HG03045 (cell line): ENCODE measurements at regions not wholly inside any gene's neighbourhood (a gene's known extent, or its start where the extent isn't known, plus 50 kb on each side); places are given as distances from the start of the nearest gene placed in this dataset.
"Not testable (repeated sequence)": the region's sequence is repeated elsewhere in the genome, so short reads cannot be mapped to it uniquely, and the experiment has no call there.

Source experiments
- ATAC-seq: cut with Tn5 transposase; IDR thresholded peaks from one replicate; pipeline ENCODE4 v1.9.1; 2021; ENCODE audit warnings: mild to moderate bottlenecking, moderate library complexity; ENCODE audit not compliant: unreplicated experiment

- ATAC-seq: no peak
Measured at GRCh38 chr13:83498481-83499190, 383.6 kb downstream of the SLITRK1 start.

GRCh38 chr13:83498045-83498444 lies 384.2 kb downstream of the SLITRK1 start:
- no peak for ATAC-seq

DNA sequence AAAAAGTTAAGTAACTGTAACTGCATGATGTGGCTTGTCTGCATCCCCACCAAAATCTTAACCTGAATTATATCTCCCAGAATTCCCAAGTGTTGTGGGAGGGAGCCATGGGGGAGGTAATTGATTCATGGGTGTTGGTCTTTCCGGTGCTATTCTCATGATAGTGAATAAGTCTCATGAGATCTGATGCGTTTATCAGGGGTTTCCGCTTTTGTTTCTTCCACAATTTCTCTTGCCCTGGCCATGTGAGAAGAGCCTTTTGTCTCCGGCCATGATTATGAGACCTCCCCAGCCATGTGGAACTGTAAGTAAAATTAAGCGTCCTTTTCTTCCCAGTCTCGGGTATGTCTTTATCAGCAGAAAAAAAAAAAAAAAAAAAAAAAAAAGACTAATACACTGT lies 385.8 kb downstream of the SLITRK1 start:
- ATAC-seq: no peak

DNA sequence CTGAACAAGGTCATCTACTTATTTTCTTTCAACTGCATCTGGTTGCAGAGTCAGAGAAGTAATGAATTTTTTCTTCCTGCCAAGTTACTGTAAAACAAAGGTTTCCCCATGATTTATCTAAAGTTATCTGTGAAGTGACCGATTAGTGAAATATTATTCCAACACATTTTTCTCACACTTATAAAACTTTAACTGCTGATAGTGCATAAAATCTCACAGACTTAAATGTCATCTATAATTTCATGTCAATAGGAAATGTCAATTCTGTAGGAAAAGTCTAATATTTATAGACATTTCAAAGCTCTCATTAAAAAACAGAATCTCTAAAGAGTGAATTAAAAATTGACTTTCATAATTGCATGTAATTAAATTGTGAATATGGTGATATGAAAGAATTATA lies 397.2 kb downstream of the SLITRK1 start:
- no peak for ATAC-seq

DNA sequence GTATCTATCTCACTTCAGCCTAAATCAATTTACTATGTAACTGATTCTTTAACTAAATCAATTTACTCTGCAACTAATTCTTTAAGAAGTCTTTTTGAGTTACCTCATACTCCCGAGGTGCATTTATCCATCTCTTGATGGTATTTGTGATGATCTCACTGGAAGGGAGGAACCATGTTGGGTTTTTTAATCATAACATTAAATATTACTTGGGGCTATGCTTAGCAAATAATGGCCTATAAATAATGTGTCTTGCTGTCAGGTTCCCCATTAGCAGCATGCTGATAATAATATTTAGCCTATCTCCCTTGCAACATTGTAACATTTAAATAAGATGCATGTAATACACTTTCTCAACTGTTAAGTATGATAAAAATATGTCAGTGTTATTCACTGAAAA lies 411.3 kb downstream of the SLITRK1 start:
- no peak for ATAC-seq

DNA sequence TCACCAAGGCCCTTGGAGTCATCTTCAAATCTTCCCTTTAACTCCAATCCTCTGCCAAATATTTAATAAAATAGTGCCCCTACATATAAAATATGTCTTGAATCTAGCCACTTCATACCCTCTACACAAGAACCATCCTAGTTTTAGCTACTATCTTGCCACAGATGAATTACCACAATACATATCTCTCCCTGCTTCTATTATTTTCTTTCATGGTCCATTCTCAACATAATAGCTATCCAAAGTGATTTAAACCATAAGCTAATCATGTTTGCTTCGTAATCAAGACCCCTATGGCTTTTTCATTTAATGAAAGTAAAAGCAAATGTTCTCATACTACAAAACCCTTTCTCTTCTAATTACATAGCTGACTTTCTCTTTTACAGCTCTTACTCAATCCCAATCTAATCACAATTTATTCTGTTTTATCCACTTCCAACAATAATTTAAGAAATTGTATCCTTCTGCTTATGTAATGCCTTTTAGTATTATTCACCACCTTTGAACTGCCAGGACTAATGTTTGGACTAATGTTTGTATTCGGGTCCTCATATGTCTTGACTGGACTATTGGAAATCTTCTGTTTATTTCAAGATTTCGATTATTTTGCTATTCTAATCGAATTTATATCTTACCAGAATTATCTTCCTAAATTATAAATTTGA lies 412.0 kb downstream of the SLITRK1 start:
- ATAC-seq: no peak

DNA sequence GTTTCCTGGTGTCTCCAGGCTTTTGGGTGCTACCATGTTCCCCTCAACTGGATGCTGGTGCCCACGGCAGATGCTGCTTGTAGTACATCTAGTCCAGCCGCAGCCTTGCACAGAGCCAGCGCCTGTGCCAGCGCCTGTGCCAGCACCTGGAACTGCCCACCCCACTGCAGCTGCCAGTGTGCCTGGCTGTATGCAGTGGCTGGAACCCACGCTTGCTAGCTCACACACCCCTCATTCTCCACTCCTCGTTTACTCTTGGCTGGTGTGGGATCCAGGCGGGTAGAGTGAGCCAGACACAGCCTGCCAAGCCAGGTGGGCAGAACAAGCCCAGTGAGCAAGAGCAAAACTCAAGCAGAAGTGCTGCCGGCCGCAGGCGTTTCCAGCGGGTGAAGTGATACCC lies 428.6 kb downstream of the SLITRK1 start:
- no peak for ATAC-seq

DNA sequence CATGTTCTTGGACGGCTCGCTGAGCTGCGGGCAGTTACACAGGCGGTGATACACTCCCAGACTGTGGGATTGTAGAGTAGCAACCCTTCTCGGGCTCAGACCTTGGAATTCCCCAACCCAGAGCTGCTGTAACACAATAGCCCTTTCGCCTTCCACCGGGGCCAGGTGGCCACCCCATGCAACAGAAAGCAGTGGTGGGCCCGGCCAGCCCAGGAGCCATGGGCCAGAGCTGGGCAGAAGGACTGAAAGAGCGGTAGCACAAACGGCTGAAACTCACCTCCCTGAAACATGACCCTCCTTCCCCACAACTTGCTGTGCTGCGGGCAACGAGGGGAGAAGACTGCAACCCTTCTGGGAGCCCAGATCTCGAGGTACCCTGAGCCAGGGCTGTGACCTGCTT lies 429.0 kb downstream of the SLITRK1 start:
- no peak for ATAC-seq

DNA sequence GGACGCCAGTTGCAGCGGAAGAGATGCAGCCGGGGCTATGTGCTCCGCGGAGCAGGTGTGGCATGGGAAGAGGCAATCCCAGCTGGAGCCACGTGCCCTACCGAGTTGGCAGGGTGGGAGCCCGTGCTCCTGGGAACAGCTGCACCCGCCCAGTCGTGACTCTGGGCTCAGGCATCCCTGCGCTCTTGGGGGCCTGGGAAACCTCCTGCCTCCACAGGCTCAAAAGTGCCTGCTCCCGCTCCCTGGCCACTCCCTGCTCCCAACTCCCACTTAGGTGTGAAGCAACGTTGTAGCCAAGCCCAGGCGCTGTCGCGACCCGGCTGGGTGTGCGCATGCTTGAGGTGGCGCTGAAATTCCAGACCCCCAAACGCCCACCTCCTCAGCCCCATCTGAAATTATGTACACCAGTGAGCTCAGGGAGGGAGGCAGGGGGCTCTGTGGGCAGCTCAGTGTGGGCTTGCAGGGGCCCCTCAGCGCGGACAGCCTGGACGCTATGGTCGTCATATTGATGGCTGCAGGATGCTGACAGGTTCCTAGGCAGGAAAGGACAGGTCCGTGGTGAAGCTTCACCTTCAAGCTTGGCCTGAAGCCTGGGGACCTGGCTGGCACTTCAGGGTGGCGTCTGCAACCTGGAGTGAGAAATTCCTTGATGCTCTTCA lies 429.9 kb downstream of the SLITRK1 start:
- no peak for ATAC-seq

DNA sequence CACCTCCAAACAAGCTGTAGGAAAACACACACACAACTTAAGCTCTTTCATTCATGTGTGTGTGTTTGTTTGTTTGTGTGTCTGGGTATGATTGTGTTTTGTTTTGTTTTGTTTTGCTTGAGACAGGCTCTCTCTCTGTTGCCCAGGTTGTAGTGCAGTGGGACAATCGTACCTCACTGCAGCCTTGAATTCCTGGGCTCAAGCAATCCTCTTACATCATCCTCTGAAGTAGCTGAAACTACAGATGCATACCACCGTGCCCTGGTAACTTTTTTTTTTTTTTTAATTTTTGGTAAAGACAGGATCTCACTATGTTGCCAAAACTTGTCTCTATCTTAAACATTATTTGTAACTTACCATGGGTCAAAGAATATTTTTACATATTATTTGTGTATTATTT lies 431.7 kb downstream of the SLITRK1 start:
- ATAC-seq: no peak

DNA sequence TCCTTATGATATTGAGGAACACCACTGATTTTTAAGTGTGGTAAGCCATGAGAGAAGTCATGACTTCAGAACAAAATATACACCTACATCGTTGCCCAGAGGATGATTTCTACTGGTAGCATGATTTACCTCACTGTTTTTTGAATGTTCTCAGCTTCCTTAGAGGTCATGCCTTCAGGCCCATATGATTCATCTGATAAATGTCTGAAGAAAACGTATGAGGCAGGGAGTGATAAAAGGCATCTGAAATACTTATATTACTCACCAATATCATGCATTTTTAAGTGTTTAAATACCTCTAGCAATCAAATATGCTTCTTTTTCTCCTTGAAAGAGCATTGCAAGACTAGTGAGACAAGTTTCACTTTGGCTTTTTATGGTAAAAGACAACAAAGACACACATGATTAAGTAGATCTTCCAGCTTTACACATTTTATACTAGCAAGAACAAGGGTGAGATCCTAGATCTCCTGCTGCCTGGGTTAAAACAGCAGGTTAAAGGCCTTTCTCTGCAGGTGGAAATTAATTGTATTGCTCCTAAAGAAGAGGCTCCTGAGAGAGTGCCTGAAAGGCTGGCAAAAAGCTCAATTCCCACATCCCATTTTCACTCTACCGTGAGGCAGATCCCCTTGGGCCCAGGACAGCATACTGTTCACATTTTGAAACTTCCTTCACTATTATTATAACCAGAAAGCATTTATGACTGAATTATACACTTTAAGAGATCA lies 432.4 kb downstream of the SLITRK1 start:
- ATAC-seq: no peak

DNA sequence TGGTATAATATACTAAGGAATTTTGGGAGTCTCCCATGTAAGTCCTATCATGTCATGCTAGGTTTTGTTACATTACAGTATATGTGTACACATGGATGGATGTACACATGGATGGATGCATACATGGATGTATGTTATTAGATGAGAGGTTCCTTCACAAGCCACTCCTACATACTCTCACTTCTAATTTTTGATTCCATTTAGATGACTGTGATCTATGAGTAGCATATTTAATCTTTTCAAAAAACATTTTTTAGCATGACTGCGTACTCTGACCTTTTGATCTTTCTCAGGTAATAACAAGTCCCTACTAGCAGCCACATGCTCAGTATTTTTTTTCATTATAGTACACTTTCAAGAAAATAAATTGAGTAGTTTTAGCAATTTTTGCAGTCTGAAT lies 441.8 kb downstream of the SLITRK1 start:
- no peak for ATAC-seq

GRCh38 chr13:83439464-83439863 lies 442.8 kb downstream of the SLITRK1 start:
- ATAC-seq: not testable (repeated sequence)

GRCh38 chr13:83423861-83424260 lies 458.4 kb downstream of the SLITRK1 start:
- ATAC-seq: no peak

DNA sequence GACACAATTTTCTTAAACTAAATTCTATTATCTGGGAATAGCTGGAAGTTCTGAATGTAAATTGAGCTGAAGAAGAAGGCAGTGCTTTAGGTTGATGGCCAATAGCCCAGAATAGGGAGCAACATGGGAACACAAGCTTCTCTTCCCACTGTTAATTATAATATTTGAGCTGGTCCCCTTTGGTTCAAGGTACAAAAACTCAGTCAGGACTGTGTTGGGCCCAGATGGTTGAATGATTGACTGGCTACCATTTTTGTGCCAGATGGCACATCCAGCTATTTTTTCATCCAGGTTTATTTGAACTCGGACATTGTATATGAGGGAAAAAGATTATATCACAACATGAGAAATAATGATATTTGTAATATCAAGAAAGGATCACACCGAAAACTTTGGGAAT lies 458.9 kb downstream of the SLITRK1 start:
- ATAC-seq: no peak

- ATAC-seq: no peak
Measured at GRCh38 chr13:83414393-83414792, 467.9 kb downstream of the SLITRK1 start.

DNA sequence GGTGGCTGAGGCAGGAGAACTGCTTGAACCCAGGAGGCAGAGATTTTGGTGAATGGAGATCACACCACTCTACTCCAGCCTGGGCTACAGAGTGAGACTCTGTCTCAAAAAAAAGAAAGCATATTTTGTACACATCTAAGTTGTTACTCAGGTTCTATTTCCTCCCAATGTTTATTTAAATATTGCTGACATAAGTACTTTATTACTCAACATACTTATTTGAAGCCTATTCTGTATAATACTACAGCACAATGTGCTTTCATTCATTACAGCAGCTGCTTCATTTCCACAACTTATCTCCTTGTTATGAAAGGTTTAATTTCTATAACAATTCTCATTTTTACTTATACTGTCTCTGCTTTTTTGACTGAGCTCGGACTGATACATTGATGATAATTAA lies 495.7 kb downstream of the SLITRK1 start:
- no peak for ATAC-seq

GRCh38 chr13:83378908-83379307 lies 503.4 kb downstream of the SLITRK1 start:
- no peak for ATAC-seq

GRCh38 chr13:83377491-83377890 lies 504.8 kb downstream of the SLITRK1 start:
- ATAC-seq: no peak

DNA sequence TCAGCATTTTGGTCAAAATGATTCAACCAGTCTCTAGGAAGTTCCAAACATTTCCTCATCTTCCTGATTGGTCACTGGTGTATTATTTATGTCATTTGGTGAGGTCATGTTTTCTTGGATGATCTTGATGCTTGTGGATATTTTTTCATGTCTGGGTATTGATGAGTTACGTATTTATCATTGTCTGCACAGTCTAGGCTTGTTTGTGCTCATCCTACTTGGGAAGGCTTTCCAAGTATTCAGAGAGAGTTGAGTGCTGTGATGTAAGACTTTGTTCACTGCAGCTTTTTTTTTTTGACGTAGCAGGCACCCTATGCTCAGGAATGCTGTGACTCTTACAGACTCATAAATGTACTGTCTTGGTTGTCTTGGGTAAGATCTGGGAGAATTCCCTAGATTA lies 509.5 kb downstream of the SLITRK1 start:
- no peak for ATAC-seq

DNA sequence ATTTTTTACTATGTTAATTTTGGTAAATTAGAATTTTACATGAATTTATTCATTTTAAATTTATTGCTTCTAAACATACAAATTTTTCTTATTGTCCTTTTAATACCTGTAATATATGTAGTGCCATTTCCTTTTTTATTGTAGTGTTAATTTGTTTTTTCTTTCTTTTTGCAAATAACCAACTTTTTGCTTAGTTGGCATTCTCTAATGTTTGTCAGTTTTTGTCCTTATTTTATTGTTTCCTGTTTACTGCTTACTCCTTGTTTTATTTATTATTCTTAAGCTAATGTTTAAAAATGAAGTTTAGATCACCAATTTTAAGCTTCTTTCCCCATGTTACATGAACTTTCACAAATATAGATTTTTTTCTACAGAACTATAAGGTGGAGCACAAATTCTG lies 516.6 kb downstream of the SLITRK1 start:
- ATAC-seq: no peak

- no peak for ATAC-seq
Measured at GRCh38 chr13:83355041-83355440, 527.2 kb downstream of the SLITRK1 start.
